Progenitor cell of endocrine pancreas (in vitro differentiated cells): ENCODE measurements at regions not wholly inside any gene's neighbourhood (a gene's known extent, or its start where the extent isn't known, plus 50 kb on each side); places are given as distances from the start of the nearest gene placed in this dataset.

Source experiments
- DNase-seq: peaks from one replicate; pipeline ENCODE4 v3.0.0; 2021; ENCODE audit warnings: low spot score; ENCODE audit not compliant: unreplicated experiment
- H3K27ac Mint-ChIP-seq: 2 replicates; pipeline ENCODE4 v1.8.0; 2021; ENCODE audit warnings: mild to moderate bottlenecking, moderate library complexity, mixed read lengths
- H3K27me3 Mint-ChIP-seq: 2 replicates; pipeline ENCODE4 v1.8.0; 2021; ENCODE audit warnings: mixed read lengths
- H3K36me3 Mint-ChIP-seq: 2 replicates; pipeline ENCODE4 v1.8.0; 2022; ENCODE audit warnings: mixed read lengths; ENCODE audit not compliant: insufficient read depth
- H3K4me1 Mint-ChIP-seq: 2 replicates; pipeline ENCODE4 v1.8.0; 2021; ENCODE audit warnings: low read depth, mixed read lengths
- H3K4me3 Mint-ChIP-seq: 2 replicates; pipeline ENCODE4 v1.8.0; 2021; ENCODE audit warnings: low read depth, mild to moderate bottlenecking, moderate library complexity, mixed read lengths
- H3K9me3 Mint-ChIP-seq: 2 replicates; pipeline ENCODE4 v1.8.0; 2021; ENCODE audit warnings: low read depth, mixed read lengths
- CTCF ChIP-seq: fragments of 200-600 bp; sonication (generic); IDR thresholded peaks from one replicate; pipeline ENCODE4 v1.5.0; 2021; ENCODE audit warnings: antibody characterized with exemption, mild to moderate bottlenecking; ENCODE audit not compliant: unreplicated experiment

- Mint-ChIP-seq H3K9me3 (no peaks in the 10 kb centered on the region), H3K4me3 (no peak overlapping the region)
- DNase-seq: no peak
Observed at GRCh38 chr19:29098863-29099481, 114.0 kb downstream of the UQCRFS1 start.

GRCh38 chr19:29098091-29098490 is 114.9 kb downstream of the UQCRFS1 start:
- Mint-ChIP-seq H3K4me3 (no peak overlapping the region), H3K27me3 (peaks cover 21% of the 10 kb centered on the region)
- TF ChIP-seq CTCF: no peak

More at GRCh38 chr19:29098863-29099481, 114.0 kb downstream of the UQCRFS1 start:
- H3K36me3 Mint-ChIP-seq: no peaks in the 10 kb centered on the region
- no peak overlapping the region for H3K27ac Mint-ChIP-seq
- no peaks in the 10 kb centered on the region for H3K4me1 Mint-ChIP-seq
- no peak for TF ChIP-seq CTCF
- H3K27me3 Mint-ChIP-seq: peaks cover 23% of the 10 kb centered on the region

GRCh38 chr19:29096896-29097295 is 116.1 kb downstream of the UQCRFS1 start:
- Mint-ChIP-seq H3K9me3 (no peaks in the 10 kb centered on the region), H3K4me1 (no peaks in the 10 kb centered on the region), H3K27me3 (peaks cover 20% of the 10 kb centered on the region), H3K27ac (no peak overlapping the region), H3K36me3 (no peaks in the 10 kb centered on the region), H3K4me3 (no peak overlapping the region)
- no peak for TF ChIP-seq CTCF
- no peak for DNase-seq

More at GRCh38 chr19:29098091-29098490, 114.9 kb downstream of the UQCRFS1 start:
- no peaks in the 10 kb centered on the region for H3K9me3 Mint-ChIP-seq
- no peak overlapping the region for H3K27ac Mint-ChIP-seq
- no peak for DNase-seq
- H3K4me1 Mint-ChIP-seq: no peaks in the 10 kb centered on the region
- H3K36me3 Mint-ChIP-seq: no peaks in the 10 kb centered on the region

- Mint-ChIP-seq H3K36me3 (no peaks in the 10 kb centered on the region), H3K4me3 (no peak overlapping the region), H3K27me3 (peaks cover 15% of the 10 kb centered on the region), H3K27ac (no peak overlapping the region), H3K4me1 (peaks cover 8% of the 10 kb centered on the region), H3K9me3 (no peaks in the 10 kb centered on the region)
- no peak for TF ChIP-seq CTCF
- DNase-seq: no peak
Observed at GRCh38 chr19:29093553-29093908, 119.4 kb downstream of the UQCRFS1 start.

- Mint-ChIP-seq H3K4me3 (no peak overlapping the region), H3K4me1 (peaks cover 8% of the 10 kb centered on the region), H3K36me3 (no peaks in the 10 kb centered on the region), H3K27me3 (peaks cover 11% of the 10 kb centered on the region), H3K27ac (no peak overlapping the region), H3K9me3 (no peaks in the 10 kb centered on the region)
- DNase-seq: no peak
- TF ChIP-seq CTCF: no peak
Observed at GRCh38 chr19:29092712-29093552, 120.0 kb downstream of the UQCRFS1 start.
